Keratinocyte (primary cell): ENCODE measurements at regions not wholly inside any gene's neighbourhood (a gene's known extent, or its start where the extent isn't known, plus 50 kb on each side); places are given as distances from the start of the nearest gene placed in this dataset.

ENCODE experiments used
- DNase-seq: peaks from one replicate; pipeline ENCODE4 v3.0.0-alpha.2; 2011; ENCODE audit warnings: low read depth, missing footprints, low spot score
- FAIRE-seq: peaks from 2 replicates; lab custom pipeline; 2011; peaks lifted over from hg19 to GRCh38; lab: Jason Lieb, UNC
- H2AFZ ChIP-seq: 2 replicates; pipeline ENCODE4 v1.6.0; 2012; ENCODE audit warnings: low read length, control low read depth, inconsistent platforms; ENCODE audit not compliant: control insufficient read depth
- H3K27ac ChIP-seq: 2 replicates; pipeline ENCODE4 v1.5.1; 2011; ENCODE audit warnings: low read length; ENCODE audit not compliant: control insufficient read depth, insufficient read depth
- H3K27me3 ChIP-seq: 3 replicates; pipeline ENCODE4 v1.6.0; 2011; ENCODE audit warnings: low read length; ENCODE audit not compliant: control insufficient read depth, insufficient read depth; ENCODE audit errors: extremely low read depth
- H3K36me3 ChIP-seq, 2 experiments: 2 replicates in 1 of 2; 3 replicates in 1 of 2; pipeline ENCODE4 v1.5.1; 2011; ENCODE audit warnings: low read length in 2 of 2, mild to moderate bottlenecking in 1 of 2; ENCODE audit not compliant: control insufficient read depth in 2 of 2, insufficient read depth in 2 of 2; ENCODE audit errors: extremely low read depth in 1 of 2
- H3K4me1 ChIP-seq: 3 replicates; pipeline ENCODE4 v1.5.1; 2011; ENCODE audit warnings: low read length; ENCODE audit not compliant: control insufficient read depth, insufficient read depth; ENCODE audit errors: extremely low read depth
- H3K4me2 ChIP-seq: 3 replicates; pipeline ENCODE4 v1.6.0; 2011; ENCODE audit warnings: low read depth, low read length; ENCODE audit not compliant: control insufficient read depth, insufficient read depth; ENCODE audit errors: extremely low read depth
- H3K4me3 ChIP-seq, 3 experiments: fragments of 200-600 bp in 1 of 3; sonication (generic) in 1 of 3; 2 replicates in 2 of 3; 3 replicates in 1 of 3; pipeline ENCODE4 v1.5.1; 2011 to 2016; ENCODE audit warnings: low read length in 3 of 3, mild to moderate bottlenecking in 3 of 3, control low read depth in 2 of 3, inconsistent platforms in 1 of 3, low read depth in 1 of 3, mixed read lengths in 1 of 3, mixed run types in 1 of 3, moderate library complexity in 1 of 3; ENCODE audit not compliant: control insufficient read depth in 2 of 3, insufficient read depth in 2 of 3; ENCODE audit errors: extremely low read depth in 1 of 3
- H3K79me2 ChIP-seq: 2 replicates; pipeline ENCODE4 v1.6.0; 2012; ENCODE audit warnings: low read length; ENCODE audit not compliant: control insufficient read depth, insufficient read depth
- H3K9ac ChIP-seq: 3 replicates; pipeline ENCODE4 v1.6.0; 2011; ENCODE audit warnings: low read length; ENCODE audit not compliant: control insufficient read depth, insufficient read depth; ENCODE audit errors: extremely low read depth
- H3K9me1 ChIP-seq: 3 replicates; pipeline ENCODE4 v1.6.0; 2011; ENCODE audit warnings: low read length; ENCODE audit not compliant: control insufficient read depth, insufficient read depth; ENCODE audit errors: extremely low read depth
- H3K9me3 ChIP-seq: 2 replicates; pipeline ENCODE4 v1.5.1; 2012; ENCODE audit warnings: low read depth, low read length; ENCODE audit not compliant: control insufficient read depth
- H4K20me1 ChIP-seq: 3 replicates; pipeline ENCODE4 v1.6.0; 2011; ENCODE audit warnings: low read length; ENCODE audit not compliant: control insufficient read depth, insufficient read depth; ENCODE audit errors: extremely low read depth
- EZH2 ChIP-seq: IDR thresholded peaks from one replicate; pipeline ENCODE4 v1.6.1; 2012; ENCODE audit warnings: inconsistent platforms, mild to moderate bottlenecking, low read length, moderate library complexity
- dilution Hi-C: fragments of 300-500 bp; cut with MboI; formaldehyde crosslinking; loops from one replicate; pipeline ENCODE4 v1.7.0; 2020; ENCODE audit warnings: low sequenced_read_pairs; ENCODE audit not compliant: extremely low pct_ligation_motif_present
- TF ChIP-seq, protein P1 (sequence below), 3 experiments: IDR thresholded peaks in 1 of 3; conservative IDR thresholded peaks in 1 of 3; optimal IDR thresholded peaks in 1 of 3; 2 replicates in 2 of 3; 3 replicates in 1 of 3; pipeline versions ENCODE3 to v1.5.1; 2011; ENCODE audit warnings: low read length in 3 of 3, mild to moderate bottlenecking in 3 of 3, moderate library complexity in 2 of 3, control low read depth in 1 of 3, inconsistent platforms in 1 of 3; ENCODE audit not compliant: insufficient read depth in 2 of 3; ENCODE audit errors: extremely low read depth in 1 of 3

DNA sequence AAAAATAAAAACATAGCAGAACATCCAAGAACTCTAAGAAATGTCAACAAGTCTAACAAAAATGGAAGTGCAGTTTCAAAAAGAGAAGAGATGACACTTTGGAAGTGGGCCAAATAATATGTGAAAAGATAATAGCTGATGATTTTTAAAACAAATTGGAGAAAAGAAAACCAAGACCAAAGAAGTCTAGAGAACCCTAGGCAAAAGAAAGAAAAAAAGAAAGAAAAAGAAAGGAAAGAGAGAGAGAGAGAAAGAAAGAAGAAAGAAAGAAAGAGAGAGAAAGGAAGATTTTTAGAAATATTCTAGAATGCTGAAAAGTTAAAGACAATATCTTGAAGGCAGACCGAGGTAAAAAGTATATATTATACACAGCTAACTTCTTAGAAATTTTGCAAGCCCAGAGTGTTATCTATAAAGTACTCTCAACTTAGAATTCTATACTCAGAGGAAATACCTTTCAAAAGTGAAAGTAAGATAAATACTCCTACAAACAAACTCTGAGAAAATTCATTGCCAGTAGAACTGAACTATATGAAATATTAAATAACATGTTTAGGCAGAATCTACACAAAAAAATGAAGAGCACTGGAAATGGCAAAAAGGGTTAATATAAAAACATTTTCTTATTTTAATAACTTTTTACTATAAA, 138.7 kb upstream of the SMIM30 start:
- TF ChIP-seq EZH2: no peak
- TF ChIP-seq, protein P1, sequence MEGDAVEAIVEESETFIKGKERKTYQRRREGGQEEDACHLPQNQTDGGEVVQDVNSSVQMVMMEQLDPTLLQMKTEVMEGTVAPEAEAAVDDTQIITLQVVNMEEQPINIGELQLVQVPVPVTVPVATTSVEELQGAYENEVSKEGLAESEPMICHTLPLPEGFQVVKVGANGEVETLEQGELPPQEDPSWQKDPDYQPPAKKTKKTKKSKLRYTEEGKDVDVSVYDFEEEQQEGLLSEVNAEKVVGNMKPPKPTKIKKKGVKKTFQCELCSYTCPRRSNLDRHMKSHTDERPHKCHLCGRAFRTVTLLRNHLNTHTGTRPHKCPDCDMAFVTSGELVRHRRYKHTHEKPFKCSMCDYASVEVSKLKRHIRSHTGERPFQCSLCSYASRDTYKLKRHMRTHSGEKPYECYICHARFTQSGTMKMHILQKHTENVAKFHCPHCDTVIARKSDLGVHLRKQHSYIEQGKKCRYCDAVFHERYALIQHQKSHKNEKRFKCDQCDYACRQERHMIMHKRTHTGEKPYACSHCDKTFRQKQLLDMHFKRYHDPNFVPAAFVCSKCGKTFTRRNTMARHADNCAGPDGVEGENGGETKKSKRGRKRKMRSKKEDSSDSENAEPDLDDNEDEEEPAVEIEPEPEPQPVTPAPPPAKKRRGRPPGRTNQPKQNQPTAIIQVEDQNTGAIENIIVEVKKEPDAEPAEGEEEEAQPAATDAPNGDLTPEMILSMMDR (optimal IDR thresholded peaks at IDR 0.05 in 1 of 3, IDR thresholded peaks at IDR 0.05 in 1 of 3, conservative IDR thresholded peaks at IDR 0.05 in 1 of 3; ENCODE audit: extremely low read depth in 1 of 3, insufficient read depth in 2 of 3, low read length in 3 of 3): no peak
- Histone ChIP-seq H3K9ac (no peak overlapping the region), H3K4me1 (no peaks in the 10 kb centered on the region), H3K79me2 (no peaks in the 10 kb centered on the region), H2AFZ (no peak overlapping the region), H3K27me3 (no peaks in the 10 kb centered on the region), H3K4me3 (no peak overlapping the region), H3K36me3 (no peaks in the 10 kb centered on the region), H3K4me2 (no peak overlapping the region), H3K9me1 (no peaks in the 10 kb centered on the region), H4K20me1 (no peaks in the 10 kb centered on the region), H3K27ac (no peak overlapping the region), H3K9me3 (no peaks in the 10 kb centered on the region)
- dilution Hi-C loops: no loop called here
- no peak for DNase-seq
- no peak for FAIRE-seq

DNA sequence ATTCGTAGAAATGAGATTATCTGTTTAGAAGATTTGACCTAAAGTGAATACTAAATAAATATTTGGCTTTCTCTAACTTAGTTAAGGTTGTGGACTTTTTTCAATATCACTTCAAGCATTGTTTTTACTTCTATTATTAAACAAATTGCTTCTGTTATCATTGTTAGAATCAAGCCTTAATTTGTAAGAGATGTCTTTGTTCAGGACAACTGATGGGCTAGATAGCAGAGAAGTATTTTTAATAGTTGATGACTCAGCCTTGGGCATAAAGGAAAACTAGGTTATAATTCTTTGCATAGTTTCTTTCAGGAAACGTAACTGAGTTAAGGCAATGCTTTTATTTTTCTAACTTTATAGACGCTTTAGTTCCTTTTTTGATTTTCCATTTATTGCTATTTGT, 128.8 kb upstream of the SMIM30 start:
- TF ChIP-seq, protein P1 (optimal IDR thresholded peaks at IDR 0.05 in 1 of 3, IDR thresholded peaks at IDR 0.05 in 1 of 3, conservative IDR thresholded peaks at IDR 0.05 in 1 of 3; ENCODE audit: extremely low read depth in 1 of 3, insufficient read depth in 2 of 3, low read length in 3 of 3): no peak
- TF ChIP-seq EZH2: no peak
- Histone ChIP-seq H3K9me3 (no peaks in the 10 kb centered on the region), H3K36me3 (no peaks in the 10 kb centered on the region), H4K20me1 (no peaks in the 10 kb centered on the region), H3K4me2 (no peak overlapping the region), H3K27me3 (no peaks in the 10 kb centered on the region), H3K79me2 (no peaks in the 10 kb centered on the region), H2AFZ (no peak overlapping the region), H3K4me3 (no peak overlapping the region), H3K4me1 (no peaks in the 10 kb centered on the region), H3K9me1 (no peaks in the 10 kb centered on the region), H3K27ac (no peak overlapping the region), H3K9ac (no peak overlapping the region)
- no peak for FAIRE-seq
- dilution Hi-C loops: no loop called here
- no peak for DNase-seq
